Activated CD8-positive, alpha-beta memory T cell treated with anti-CD3 and anti-CD28 coated beads, Interleukin-2, amount 10 ng/mL, durations not matched to agents 7 days and 5 days (primary cell): ENCODE measurements at regions not wholly inside any gene's neighbourhood (a gene's known extent, or its start where the extent isn't known, plus 50 kb on each side); places are given as distances from the start of the nearest gene placed in this dataset.

ENCODE experiments used
- ATAC-seq: fragments of 150-1000 bp; cut with Tn5 transposase; one replicate; pipeline ENCODE4 v1.10.0; 2021; ENCODE audit warnings: moderate library complexity
- CTCF ChIA-PET: fragments of 350-600 bp; sonication (Branson Sonifier 250); formaldehyde crosslinking; loops from one replicate; lab custom pipeline; 2021; ENCODE audit warnings: antibody characterized with exemption; lab: Charles Lee
- DNase-seq: peaks from one replicate; pipeline ENCODE4 v3.0.0-alpha.2; 2020
- H3K27ac Mint-ChIP-seq: one replicate; pipeline ENCODE4 v1.8.0; 2021; ENCODE audit warnings: mild to moderate bottlenecking, mixed read lengths
- H3K27me3 Mint-ChIP-seq: one replicate; pipeline ENCODE4 v1.8.0; 2021; ENCODE audit warnings: mixed read lengths
- H3K36me3 Mint-ChIP-seq: one replicate; pipeline ENCODE4 v1.8.0; 2021; ENCODE audit warnings: mild to moderate bottlenecking, mixed read lengths
- H3K4me1 Mint-ChIP-seq: one replicate; pipeline ENCODE4 v1.8.0; 2021; ENCODE audit warnings: mixed read lengths
- H3K4me3 Mint-ChIP-seq: one replicate; pipeline ENCODE4 v1.8.0; 2021; ENCODE audit warnings: mild to moderate bottlenecking, moderate library complexity, mixed read lengths
- H3K9me3 Mint-ChIP-seq: one replicate; pipeline ENCODE4 v1.8.0; 2022; ENCODE audit warnings: low read depth, mixed read lengths

GRCh38 chr20:51217347-51218045, 194.6 kb upstream of the KCNG1 start:
- Mint-ChIP-seq H3K4me1 (peaks cover 8% of the 10 kb centered on the region), H3K27me3 (peaks cover 70% of the 10 kb centered on the region), H3K27ac (no peak overlapping the region), H3K4me3 (no peak overlapping the region), H3K9me3 (peaks cover 8% of the 10 kb centered on the region), H3K36me3 (no peaks in the 10 kb centered on the region)
- CTCF ChIA-PET, result no interaction called here
- DNase-seq, result no peak
- ATAC-seq, result no peak

- Mint-ChIP-seq H3K36me3 (no peaks in the 10 kb centered on the region), H3K4me1 (peaks cover 8% of the 10 kb centered on the region), H3K4me3 (no peak overlapping the region), H3K27me3 (peaks cover 69% of the 10 kb centered on the region), H3K27ac (no peak overlapping the region), H3K9me3 (peaks cover 8% of the 10 kb centered on the region)
- CTCF ChIA-PET, result no interaction called here
- ATAC-seq (no peak), DNase-seq (no peak)
These were observed 193.9 kb upstream of the KCNG1 start for GRCh38 chr20:51216850-51217249.

GRCh38 chr20:51212816-51213215, 189.9 kb upstream of the KCNG1 start:
- peaks cover 8% of the 10 kb centered on the region for H3K9me3 Mint-ChIP-seq
- no peaks in the 10 kb centered on the region for H3K36me3 Mint-ChIP-seq
- ATAC-seq (no peak), DNase-seq (no peak)
- H3K27me3 Mint-ChIP-seq, result peaks cover 77% of the 10 kb centered on the region
- CTCF ChIA-PET, result no interaction called here
- H3K4me1 Mint-ChIP-seq, result no peaks in the 10 kb centered on the region
- H3K4me3 Mint-ChIP-seq, result no peak overlapping the region
- no peak overlapping the region for H3K27ac Mint-ChIP-seq

- Mint-ChIP-seq H3K9me3 (no peaks in the 10 kb centered on the region), H3K4me1 (no peaks in the 10 kb centered on the region), H3K27me3 (peaks cover 81% of the 10 kb centered on the region), H3K36me3 (no peaks in the 10 kb centered on the region), H3K27ac (no peak overlapping the region), H3K4me3 (no peak overlapping the region)
- CTCF ChIA-PET, result interaction anchor here (1.6 kb wide), 1 partner anchor 224 kb away, joined by 4 read pairs; no protein-coding TSS in a partner anchor
- ATAC-seq (no peak), DNase-seq (no peak)
These were observed 188.3 kb upstream of the KCNG1 start for GRCh38 chr20:51211191-51211590.

GRCh38 chr20:51210084-51210483, 187.2 kb upstream of the KCNG1 start:
- Mint-ChIP-seq H3K36me3 (no peaks in the 10 kb centered on the region), H3K27me3 (peaks cover 81% of the 10 kb centered on the region), H3K4me3 (no peak overlapping the region), H3K27ac (no peak overlapping the region), H3K9me3 (no peaks in the 10 kb centered on the region), H3K4me1 (no peaks in the 10 kb centered on the region)
- ATAC-seq (no peak), DNase-seq (no peak)
- CTCF ChIA-PET, result no interaction called here

- CTCF ChIA-PET, result no interaction called here
- Mint-ChIP-seq H3K27me3 (peaks cover 75% of the 10 kb centered on the region), H3K27ac (no peak overlapping the region), H3K9me3 (no peaks in the 10 kb centered on the region), H3K4me3 (no peak overlapping the region), H3K4me1 (no peaks in the 10 kb centered on the region), H3K36me3 (no peaks in the 10 kb centered on the region)
- DNase-seq (no peak), ATAC-seq (no peak)
These were observed 185.3 kb upstream of the KCNG1 start for GRCh38 chr20:51208162-51208561.

- ATAC-seq, result no peak
- Mint-ChIP-seq H3K4me1 (no peaks in the 10 kb centered on the region), H3K9me3 (no peaks in the 10 kb centered on the region), H3K4me3 (no peak overlapping the region), H3K27ac (no peak overlapping the region), H3K36me3 (no peaks in the 10 kb centered on the region), H3K27me3 (peaks cover 66% of the 10 kb centered on the region)
- no peak for DNase-seq
- CTCF ChIA-PET, result no interaction called here
These were observed 183.2 kb upstream of the KCNG1 start for GRCh38 chr20:51206032-51206662.

- CTCF ChIA-PET, result no interaction called here
- ATAC-seq, result no peak
These were observed 181.9 kb upstream of the KCNG1 start for GRCh38 chr20:51204794-51205193.

GRCh38 chr20:51204051-51204715, 181.3 kb upstream of the KCNG1 start:
- ATAC-seq (no peak), DNase-seq (no peak)
- H3K9me3 Mint-ChIP-seq, result no peaks in the 10 kb centered on the region
- CTCF ChIA-PET, result no interaction called here
- no peak overlapping the region for H3K27ac Mint-ChIP-seq
- H3K27me3 Mint-ChIP-seq, result peaks cover 60% of the 10 kb centered on the region
- no peak overlapping the region for H3K4me3 Mint-ChIP-seq
- no peaks in the 10 kb centered on the region for H3K4me1 Mint-ChIP-seq
- H3K36me3 Mint-ChIP-seq, result no peaks in the 10 kb centered on the region

More at GRCh38 chr20:51204794-51205193, 181.9 kb upstream of the KCNG1 start:
- DNase-seq, result no peak
- Mint-ChIP-seq H3K36me3 (no peaks in the 10 kb centered on the region), H3K27me3 (peaks cover 58% of the 10 kb centered on the region), H3K27ac (no peak overlapping the region), H3K4me3 (no peak overlapping the region), H3K4me1 (no peaks in the 10 kb centered on the region), H3K9me3 (no peaks in the 10 kb centered on the region)

GRCh38 chr20:51202304-51202703, 179.4 kb upstream of the KCNG1 start:
- DNase-seq (no peak), ATAC-seq (no peak)
- H3K36me3 Mint-ChIP-seq, result no peaks in the 10 kb centered on the region
- H3K27me3 Mint-ChIP-seq, result peaks cover 44% of the 10 kb centered on the region
- H3K9me3 Mint-ChIP-seq, result no peaks in the 10 kb centered on the region
- H3K4me1 Mint-ChIP-seq, result no peaks in the 10 kb centered on the region
- CTCF ChIA-PET, result no interaction called here
- no peak overlapping the region for H3K27ac Mint-ChIP-seq
- no peak overlapping the region for H3K4me3 Mint-ChIP-seq

GRCh38 chr20:51199920-51200319, 177.0 kb upstream of the KCNG1 start:
- H3K4me3 Mint-ChIP-seq, result no peak overlapping the region
- H3K27ac Mint-ChIP-seq, result no peak overlapping the region
- no peaks in the 10 kb centered on the region for H3K4me1 Mint-ChIP-seq
- CTCF ChIA-PET, result no interaction called here
- no peak for DNase-seq
- ATAC-seq, result no peak
- no peaks in the 10 kb centered on the region for H3K9me3 Mint-ChIP-seq
- peaks cover 32% of the 10 kb centered on the region for H3K27me3 Mint-ChIP-seq
- no peaks in the 10 kb centered on the region for H3K36me3 Mint-ChIP-seq

GRCh38 chr20:51198876-51199523, 176.1 kb upstream of the KCNG1 start:
- H3K27ac Mint-ChIP-seq, result no peak overlapping the region
- DNase-seq (no peak), ATAC-seq (no peak)
- H3K36me3 Mint-ChIP-seq, result no peaks in the 10 kb centered on the region
- H3K4me3 Mint-ChIP-seq, result no peak overlapping the region
- peaks cover 24% of the 10 kb centered on the region for H3K27me3 Mint-ChIP-seq
- CTCF ChIA-PET, result no interaction called here
- H3K4me1 Mint-ChIP-seq, result no peaks in the 10 kb centered on the region
- H3K9me3 Mint-ChIP-seq, result no peaks in the 10 kb centered on the region

GRCh38 chr20:51198238-51198637, 175.3 kb upstream of the KCNG1 start:
- peaks cover 24% of the 10 kb centered on the region for H3K27me3 Mint-ChIP-seq
- no peak overlapping the region for H3K4me3 Mint-ChIP-seq
- CTCF ChIA-PET, result no interaction called here
- H3K9me3 Mint-ChIP-seq, result no peaks in the 10 kb centered on the region
- DNase-seq (no peak), ATAC-seq (no peak)
- no peaks in the 10 kb centered on the region for H3K36me3 Mint-ChIP-seq
- no peaks in the 10 kb centered on the region for H3K4me1 Mint-ChIP-seq
- H3K27ac Mint-ChIP-seq, result no peak overlapping the region
